ENCODE measurements at regions not wholly inside any gene's neighbourhood (a gene's known extent, or its start where the extent isn't known, plus 50 kb on each side); places are given as distances from the start of the nearest gene placed in this dataset.

DNA sequence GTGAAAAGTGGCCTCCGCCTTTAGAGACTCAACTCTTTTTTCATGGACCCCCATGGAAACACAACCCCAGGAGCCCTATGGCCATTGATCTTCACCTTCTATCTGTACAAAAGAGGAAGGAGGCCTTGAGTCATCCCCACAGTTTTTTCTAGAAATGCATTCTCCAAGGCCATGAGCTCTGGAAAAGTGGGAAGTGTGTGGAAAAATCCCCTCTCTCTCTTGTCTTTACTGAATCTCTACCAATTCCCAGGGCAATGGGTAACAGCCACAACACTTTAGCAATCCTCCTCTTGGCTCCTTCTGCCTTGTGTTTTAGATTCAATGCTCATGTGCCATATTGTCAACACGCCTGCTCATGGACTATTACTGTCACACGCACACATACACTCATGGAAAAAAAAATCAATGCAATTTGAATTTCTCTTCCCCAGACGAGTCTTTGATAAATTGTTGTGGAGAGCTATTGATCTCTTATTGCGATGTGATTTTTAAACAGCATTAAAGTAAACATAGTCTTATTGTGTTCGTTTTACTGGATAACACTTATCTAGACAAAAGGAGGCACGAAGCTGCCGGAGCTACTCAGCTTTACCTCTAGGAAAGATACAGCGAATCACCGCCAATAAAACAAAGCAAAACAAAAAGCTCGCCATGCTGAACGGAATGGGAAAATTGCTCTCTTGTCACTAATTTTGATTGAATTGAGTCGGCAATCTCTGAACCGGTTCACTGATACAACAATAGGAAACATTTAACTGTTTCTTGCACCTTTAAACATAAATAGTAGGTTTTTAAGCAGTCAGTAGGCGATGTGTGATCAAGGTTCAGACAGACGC lies 260.3 kb downstream of the VRK1 start:
- no peaks in the 10 kb centered on the region for H4K20me1 ChIP-seq (ENCODE audit: insufficient read depth, low read length)
- no peaks in the 10 kb centered on the region for H3K4me1 Mint-ChIP-seq (ENCODE audit: low read depth, unreplicated experiment)
- no peak for TF ChIP-seq EZH2 (IDR thresholded peaks at IDR 0.05; ENCODE audit: insufficient read depth, low read length)
- TF ChIP-seq, protein P1, sequence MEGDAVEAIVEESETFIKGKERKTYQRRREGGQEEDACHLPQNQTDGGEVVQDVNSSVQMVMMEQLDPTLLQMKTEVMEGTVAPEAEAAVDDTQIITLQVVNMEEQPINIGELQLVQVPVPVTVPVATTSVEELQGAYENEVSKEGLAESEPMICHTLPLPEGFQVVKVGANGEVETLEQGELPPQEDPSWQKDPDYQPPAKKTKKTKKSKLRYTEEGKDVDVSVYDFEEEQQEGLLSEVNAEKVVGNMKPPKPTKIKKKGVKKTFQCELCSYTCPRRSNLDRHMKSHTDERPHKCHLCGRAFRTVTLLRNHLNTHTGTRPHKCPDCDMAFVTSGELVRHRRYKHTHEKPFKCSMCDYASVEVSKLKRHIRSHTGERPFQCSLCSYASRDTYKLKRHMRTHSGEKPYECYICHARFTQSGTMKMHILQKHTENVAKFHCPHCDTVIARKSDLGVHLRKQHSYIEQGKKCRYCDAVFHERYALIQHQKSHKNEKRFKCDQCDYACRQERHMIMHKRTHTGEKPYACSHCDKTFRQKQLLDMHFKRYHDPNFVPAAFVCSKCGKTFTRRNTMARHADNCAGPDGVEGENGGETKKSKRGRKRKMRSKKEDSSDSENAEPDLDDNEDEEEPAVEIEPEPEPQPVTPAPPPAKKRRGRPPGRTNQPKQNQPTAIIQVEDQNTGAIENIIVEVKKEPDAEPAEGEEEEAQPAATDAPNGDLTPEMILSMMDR (IDR thresholded peaks at IDR 0.05; ENCODE audit: insufficient read depth, low read depth, low read length), result no peak
- H3K27ac ChIP-seq (ENCODE audit: low read depth, low read length), result no peak overlapping the region
- H3K4me3 ChIP-seq (ENCODE audit: insufficient read depth, low read depth, low read length), result no peak overlapping the region
- no peak overlapping the region for H3K9ac ChIP-seq (ENCODE audit: low read length)
- no peaks in the 10 kb centered on the region for H3K27me3 ChIP-seq (ENCODE audit: insufficient read depth, low read length)
- FAIRE-seq (no peak), DNase-seq (ENCODE audit: low read depth) (no peak)
- no peaks in the 10 kb centered on the region for H3K36me3 ChIP-seq (ENCODE audit: insufficient read depth, low read length)
- no peak overlapping the region for H3K4me2 ChIP-seq (ENCODE audit: low read length)
- no peak overlapping the region for H3K4me3 Mint-ChIP-seq (ENCODE audit: unreplicated experiment)
- no peaks in the 10 kb centered on the region for H3K79me2 ChIP-seq (ENCODE audit: insufficient read depth, low read length)
- no peak overlapping the region for H3K27ac Mint-ChIP-seq (ENCODE audit: unreplicated experiment)
- H3K36me3 Mint-ChIP-seq (ENCODE audit: low read depth, unreplicated experiment), result no peaks in the 10 kb centered on the region
- no peak overlapping the region for H2AFZ ChIP-seq (ENCODE audit: low read depth, low read length)
- H3K9me3 Mint-ChIP-seq (ENCODE audit: unreplicated experiment), result peaks cover 6% of the 10 kb centered on the region
- H3K9me3 ChIP-seq (ENCODE audit: insufficient read depth, low read depth, low read length), result no peaks in the 10 kb centered on the region
- peaks cover 17% of the 10 kb centered on the region for H3K27me3 Mint-ChIP-seq (ENCODE audit: low read depth, unreplicated experiment)
- H3K4me1 ChIP-seq (ENCODE audit: insufficient read depth, low read length), result no peaks in the 10 kb centered on the region

- H3K9me3 Mint-ChIP-seq (ENCODE audit: unreplicated experiment), result peaks cover 2% of the 10 kb centered on the region
- FAIRE-seq (no peak), DNase-seq (ENCODE audit: low read depth) (no peak)
- no peak overlapping the region for H3K4me3 ChIP-seq (ENCODE audit: insufficient read depth, low read depth, low read length)
- no peaks in the 10 kb centered on the region for H3K4me1 Mint-ChIP-seq (ENCODE audit: low read depth, unreplicated experiment)
- no peaks in the 10 kb centered on the region for H3K4me1 ChIP-seq (ENCODE audit: insufficient read depth, low read length)
- no peaks in the 10 kb centered on the region for H4K20me1 ChIP-seq (ENCODE audit: insufficient read depth, low read length)
- no peaks in the 10 kb centered on the region for H3K9me3 ChIP-seq (ENCODE audit: insufficient read depth, low read depth, low read length)
- no peak overlapping the region for H3K4me2 ChIP-seq (ENCODE audit: low read length)
- TF ChIP-seq, protein P1 (IDR thresholded peaks at IDR 0.05; ENCODE audit: insufficient read depth, low read depth, low read length), result no peak
- no peak for TF ChIP-seq EZH2 (IDR thresholded peaks at IDR 0.05; ENCODE audit: insufficient read depth, low read length)
- H3K27me3 ChIP-seq (ENCODE audit: insufficient read depth, low read length), result no peaks in the 10 kb centered on the region
- no peak overlapping the region for H2AFZ ChIP-seq (ENCODE audit: low read depth, low read length)
- H3K36me3 ChIP-seq (ENCODE audit: insufficient read depth, low read length), result no peaks in the 10 kb centered on the region
- no peak overlapping the region for H3K27ac Mint-ChIP-seq (ENCODE audit: unreplicated experiment)
- H3K27me3 Mint-ChIP-seq (ENCODE audit: low read depth, unreplicated experiment), result peaks cover 13% of the 10 kb centered on the region
- no peak overlapping the region for H3K4me3 Mint-ChIP-seq (ENCODE audit: unreplicated experiment)
- no peaks in the 10 kb centered on the region for H3K36me3 Mint-ChIP-seq (ENCODE audit: low read depth, unreplicated experiment)
- no peak overlapping the region for H3K9ac ChIP-seq (ENCODE audit: low read length)
- H3K79me2 ChIP-seq (ENCODE audit: insufficient read depth, low read length), result no peaks in the 10 kb centered on the region
- no peak overlapping the region for H3K27ac ChIP-seq (ENCODE audit: low read depth, low read length)
These were observed 260.9 kb downstream of the VRK1 start for GRCh38 chr14:97058074-97058467.

GRCh38 chr14:97058589-97058988 lies 261.4 kb downstream of the VRK1 start:
- Histone ChIP-seq H4K20me1 (ENCODE audit: insufficient read depth, low read length) (no peaks in the 10 kb centered on the region), H3K4me1 (ENCODE audit: insufficient read depth, low read length) (no peaks in the 10 kb centered on the region), H3K79me2 (ENCODE audit: insufficient read depth, low read length) (no peaks in the 10 kb centered on the region), H3K4me3 (ENCODE audit: insufficient read depth, low read depth, low read length) (no peak overlapping the region), H3K27ac (ENCODE audit: low read depth, low read length) (no peak overlapping the region), H3K36me3 (ENCODE audit: insufficient read depth, low read length) (no peaks in the 10 kb centered on the region), H3K4me2 (ENCODE audit: low read length) (no peak overlapping the region), H3K9me3 (ENCODE audit: insufficient read depth, low read depth, low read length) (no peaks in the 10 kb centered on the region), H3K9ac (ENCODE audit: low read length) (no peak overlapping the region), H2AFZ (ENCODE audit: low read depth, low read length) (no peak overlapping the region), H3K27me3 (ENCODE audit: insufficient read depth, low read length) (no peaks in the 10 kb centered on the region)
- DNase-seq (ENCODE audit: low read depth), result no peak
- TF ChIP-seq EZH2 (IDR thresholded peaks at IDR 0.05; ENCODE audit: insufficient read depth, low read length), result no peak
- TF ChIP-seq, protein P1 (IDR thresholded peaks at IDR 0.05; ENCODE audit: insufficient read depth, low read depth, low read length), result no peak
- Mint-ChIP-seq H3K36me3 (ENCODE audit: low read depth, unreplicated experiment) (no peaks in the 10 kb centered on the region), H3K4me3 (ENCODE audit: unreplicated experiment) (no peak overlapping the region), H3K27me3 (ENCODE audit: low read depth, unreplicated experiment) (peaks cover 13% of the 10 kb centered on the region), H3K4me1 (ENCODE audit: low read depth, unreplicated experiment) (no peaks in the 10 kb centered on the region), H3K27ac (ENCODE audit: unreplicated experiment) (no peak overlapping the region), H3K9me3 (ENCODE audit: unreplicated experiment) (peaks cover 2% of the 10 kb centered on the region)
- FAIRE-seq, result no peak

Measured in astrocyte (in vitro differentiated cells and primary cell).